Neural progenitor cell (in vitro differentiated cells): ENCODE measurements at regions not wholly inside any gene's neighbourhood (a gene's known extent, or its start where the extent isn't known, plus 50 kb on each side); places are given as distances from the start of the nearest gene placed in this dataset.

Experiments used
- DNase-seq: peaks from one replicate; pipeline ENCODE4 v3.0.0-alpha.2; 2016; ENCODE audit warnings: low spot score
- H2AFZ ChIP-seq: fragments of 200-600 bp; sonication (generic); replicated peaks from 2 replicates; pipeline ENCODE4 v1.6.1; 2016; ENCODE audit warnings: antibody characterized with exemption
- H3F3A ChIP-seq: fragments of 200-600 bp; sonication (generic); 2 replicates; pipeline ENCODE4 v1.6.1; 2016; ENCODE audit warnings: antibody characterized with exemption, low read depth
- H3K27ac ChIP-seq: fragments of 200-600 bp; sonication (generic); 2 replicates; pipeline ENCODE4 v1.5.1; 2016; ENCODE audit warnings: mild to moderate bottlenecking
- H3K27me3 ChIP-seq: fragments of 200-600 bp; sonication (generic); 2 replicates; pipeline ENCODE4 v1.6.1; 2016; ENCODE audit warnings: mild to moderate bottlenecking, moderate library complexity
- H3K36me3 ChIP-seq: fragments of 200-600 bp; sonication (generic); 2 replicates; pipeline ENCODE4 v1.5.1; 2016
- H3K4me1 ChIP-seq: fragments of 200-600 bp; sonication (generic); 2 replicates; pipeline ENCODE4 v1.6.1; 2016; ENCODE audit warnings: mixed run types
- H3K4me2 ChIP-seq: fragments of 200-600 bp; sonication (generic); 2 replicates; pipeline ENCODE4 v1.6.1; 2016
- H3K4me3 ChIP-seq: fragments of 200-600 bp; sonication (generic); 2 replicates; pipeline ENCODE4 v1.5.1; 2016
- H3K79me2 ChIP-seq: fragments of 200-600 bp; sonication (generic); 2 replicates; pipeline ENCODE4 v1.6.1; 2016; ENCODE audit warnings: low read depth
- H3K9ac ChIP-seq: fragments of 200-600 bp; sonication (generic); 2 replicates; pipeline ENCODE4 v1.6.1; 2016
- H3K9me3 ChIP-seq: fragments of 200-600 bp; sonication (generic); 2 replicates; pipeline ENCODE4 v1.5.1; 2016; ENCODE audit warnings: low read depth
- H4K20me1 ChIP-seq: fragments of 200-600 bp; sonication (generic); 2 replicates; pipeline ENCODE4 v1.6.1; 2016; ENCODE audit warnings: low read depth
- H3K27ac Mint-ChIP-seq: 3 replicates; pipeline ENCODE4 v1.8.0; 2021; ENCODE audit warnings: mixed read lengths
- H3K27me3 Mint-ChIP-seq: 2 replicates; pipeline ENCODE4 v1.8.0; 2022; ENCODE audit warnings: low read depth, mild to moderate bottlenecking, inconsistent platforms, moderate library complexity, mixed read lengths; ENCODE audit not compliant: insufficient read depth
- H3K36me3 Mint-ChIP-seq: 3 replicates; pipeline ENCODE4 v1.8.0; 2021; ENCODE audit warnings: mixed read lengths
- H3K4me1 Mint-ChIP-seq: 3 replicates; pipeline ENCODE4 v1.8.0; 2021; ENCODE audit warnings: mixed read lengths
- H3K4me3 Mint-ChIP-seq: 3 replicates; pipeline ENCODE4 v1.8.0; 2021; ENCODE audit warnings: mild to moderate bottlenecking, moderate library complexity, mixed read lengths
- H3K9me3 Mint-ChIP-seq: 3 replicates; pipeline ENCODE4 v1.8.0; 2020; ENCODE audit warnings: mixed read lengths
- EZH2 ChIP-seq: fragments of 200-600 bp; sonication (generic); IDR thresholded peaks from 2 replicates; pipeline ENCODE4 v1.6.1; 2017; ENCODE audit warnings: antibody characterized with exemption, mild to moderate bottlenecking, moderate library complexity
- EZH2phosphoT487 ChIP-seq: fragments of 200-600 bp; sonication (generic); IDR thresholded peaks from 2 replicates; pipeline ENCODE4 v1.6.1; 2017; ENCODE audit warnings: antibody characterized with exemption
- TF ChIP-seq, protein P1 (sequence below): fragments of 200-600 bp; sonication (generic); IDR thresholded peaks from 2 replicates; pipeline ENCODE4 v1.5.1; 2017; ENCODE audit warnings: antibody characterized with exemption, mild to moderate bottlenecking

DNA sequence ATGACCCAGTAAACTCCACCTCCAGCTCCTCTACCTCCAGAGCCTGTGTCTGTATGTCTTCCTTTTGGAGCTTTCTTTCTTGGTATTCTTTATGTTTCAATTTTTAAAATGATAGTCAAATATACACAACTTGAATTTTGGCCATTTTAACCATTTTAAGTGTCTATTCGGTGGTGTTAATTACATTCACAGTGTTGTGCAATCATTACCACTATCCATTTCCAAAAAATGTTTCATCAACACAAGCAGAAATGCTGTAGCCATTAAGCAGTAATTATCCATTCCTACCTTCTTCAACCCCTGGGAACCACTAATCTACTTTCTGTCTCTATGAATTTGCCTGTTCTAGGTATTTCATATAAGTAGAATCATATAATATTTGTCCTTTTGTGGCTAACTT lies 194.5 kb upstream of the TSC22D2 start:
- Histone ChIP-seq H3K79me2 (no peaks in the 10 kb centered on the region), H3K4me1 (peaks cover 26% of the 10 kb centered on the region), H3K27me3 (no peaks in the 10 kb centered on the region), H3K9me3 (no peaks in the 10 kb centered on the region), H4K20me1 (no peaks in the 10 kb centered on the region), H3K36me3 (no peaks in the 10 kb centered on the region), H3K9ac (no peak overlapping the region), H3K27ac (no peak overlapping the region), H2AFZ (no peak overlapping the region), H3K4me2 (no peak overlapping the region), H3K4me3 (no peak overlapping the region), H3F3A (peaks cover 35% of the 10 kb centered on the region)
- Mint-ChIP-seq H3K27ac (no peak overlapping the region), H3K9me3 (peaks cover 9% of the 10 kb centered on the region), H3K36me3 (no peaks in the 10 kb centered on the region), H3K4me3 (no peak overlapping the region), H3K27me3 (peaks cover 2% of the 10 kb centered on the region), H3K4me1 (peaks cover 37% of the 10 kb centered on the region)
- TF ChIP-seq EZH2phosphoT487 (no peak), EZH2 (no peak)
- TF ChIP-seq, protein P1, sequence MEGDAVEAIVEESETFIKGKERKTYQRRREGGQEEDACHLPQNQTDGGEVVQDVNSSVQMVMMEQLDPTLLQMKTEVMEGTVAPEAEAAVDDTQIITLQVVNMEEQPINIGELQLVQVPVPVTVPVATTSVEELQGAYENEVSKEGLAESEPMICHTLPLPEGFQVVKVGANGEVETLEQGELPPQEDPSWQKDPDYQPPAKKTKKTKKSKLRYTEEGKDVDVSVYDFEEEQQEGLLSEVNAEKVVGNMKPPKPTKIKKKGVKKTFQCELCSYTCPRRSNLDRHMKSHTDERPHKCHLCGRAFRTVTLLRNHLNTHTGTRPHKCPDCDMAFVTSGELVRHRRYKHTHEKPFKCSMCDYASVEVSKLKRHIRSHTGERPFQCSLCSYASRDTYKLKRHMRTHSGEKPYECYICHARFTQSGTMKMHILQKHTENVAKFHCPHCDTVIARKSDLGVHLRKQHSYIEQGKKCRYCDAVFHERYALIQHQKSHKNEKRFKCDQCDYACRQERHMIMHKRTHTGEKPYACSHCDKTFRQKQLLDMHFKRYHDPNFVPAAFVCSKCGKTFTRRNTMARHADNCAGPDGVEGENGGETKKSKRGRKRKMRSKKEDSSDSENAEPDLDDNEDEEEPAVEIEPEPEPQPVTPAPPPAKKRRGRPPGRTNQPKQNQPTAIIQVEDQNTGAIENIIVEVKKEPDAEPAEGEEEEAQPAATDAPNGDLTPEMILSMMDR, result no peak
- DNase-seq, result no peak

DNA sequence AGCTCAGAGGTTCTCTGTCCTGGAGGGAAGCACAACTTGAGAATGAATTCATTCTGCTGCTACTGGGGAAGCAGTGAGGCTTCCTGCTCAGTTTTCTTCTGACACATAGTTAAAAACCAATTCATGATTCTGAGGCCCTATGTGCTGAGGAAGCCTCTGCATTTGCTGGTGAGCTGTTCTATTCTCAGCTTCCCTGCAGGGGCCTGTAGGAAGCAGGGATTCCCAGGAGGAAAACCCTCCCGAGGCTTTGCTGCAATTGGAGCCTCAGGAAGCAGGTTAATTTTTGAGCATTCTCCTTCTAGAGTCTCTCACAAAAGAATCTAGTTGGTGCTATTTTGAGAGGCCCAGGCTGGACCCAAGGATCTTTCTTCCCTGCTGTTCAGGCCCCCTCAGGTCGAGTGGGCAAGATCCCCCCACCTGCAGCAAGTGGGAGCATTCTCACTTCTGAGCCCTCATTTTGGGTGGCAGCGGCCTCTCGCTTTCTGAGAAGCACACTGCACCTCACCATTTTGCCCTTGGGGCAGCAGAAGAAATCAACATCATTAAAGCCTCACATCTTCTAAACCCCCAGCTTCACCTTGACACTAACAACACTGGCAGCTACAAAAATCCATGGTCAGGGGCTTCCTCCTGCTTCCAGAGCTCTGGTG lies 197.5 kb upstream of the TSC22D2 start:
- no peaks in the 10 kb centered on the region for H3K9me3 ChIP-seq
- Mint-ChIP-seq H3K4me3 (no peak overlapping the region), H3K4me1 (peaks cover 24% of the 10 kb centered on the region), H3K9me3 (peaks cover 5% of the 10 kb centered on the region), H3K27me3 (peaks cover 5% of the 10 kb centered on the region), H3K36me3 (no peaks in the 10 kb centered on the region), H3K27ac (peak overlapping the region; percentile 81)
- H2AFZ ChIP-seq, result peak overlapping the region; percentile 98
- no peaks in the 10 kb centered on the region for H3K27me3 ChIP-seq
- H3K36me3 ChIP-seq, result no peaks in the 10 kb centered on the region
- H3K4me1 ChIP-seq, result peaks cover 20% of the 10 kb centered on the region
- TF ChIP-seq EZH2, result no peak
- TF ChIP-seq, protein P1, result no peak
- TF ChIP-seq EZH2phosphoT487, result no peak
- peak; percentile 51 for DNase-seq
- H3K9ac ChIP-seq, result no peak overlapping the region
- H3K27ac ChIP-seq, result peak overlapping the region; percentile 83
- peaks cover 23% of the 10 kb centered on the region for H3F3A ChIP-seq
- H3K79me2 ChIP-seq, result no peaks in the 10 kb centered on the region
- H3K4me2 ChIP-seq, result peak overlapping the region; percentile 55
- H4K20me1 ChIP-seq, result no peaks in the 10 kb centered on the region
- H3K4me3 ChIP-seq, result no peak overlapping the region

GRCh38 chr3:150203273-150203672 lies 204.8 kb upstream of the TSC22D2 start:
- no peaks in the 10 kb centered on the region for H3K36me3 Mint-ChIP-seq
- H3K4me1 Mint-ChIP-seq, result peaks cover 20% of the 10 kb centered on the region
- Histone ChIP-seq H2AFZ (no peak overlapping the region), H4K20me1 (no peaks in the 10 kb centered on the region), H3K79me2 (no peaks in the 10 kb centered on the region), H3K4me3 (no peak overlapping the region), H3K4me2 (no peak overlapping the region), H3K27me3 (no peaks in the 10 kb centered on the region), H3K27ac (no peak overlapping the region), H3K4me1 (peaks cover 4% of the 10 kb centered on the region), H3K36me3 (no peaks in the 10 kb centered on the region), H3K9me3 (no peaks in the 10 kb centered on the region), H3F3A (peaks cover 7% of the 10 kb centered on the region), H3K9ac (no peak overlapping the region)
- H3K9me3 Mint-ChIP-seq, result peaks cover under 1% of the 10 kb centered on the region
- TF ChIP-seq EZH2phosphoT487, result no peak
- TF ChIP-seq EZH2, result no peak
- TF ChIP-seq, protein P1, result no peak
- no peak for DNase-seq
- peak overlapping the region; percentile 55 for H3K27ac Mint-ChIP-seq
- no peak overlapping the region for H3K4me3 Mint-ChIP-seq
- peaks cover 2% of the 10 kb centered on the region for H3K27me3 Mint-ChIP-seq
